NCI-H345 treated with DMSO at 0.1 percent for 48 hours (cell line): ENCODE measurements at regions not wholly inside any gene's neighbourhood (a gene's known extent, or its start where the extent isn't known, plus 50 kb on each side); places are given as distances from the start of the nearest gene placed in this dataset.

Source experiments
- DNase-seq: peaks from one replicate; lab custom pipeline; 2025; ENCODE audit not compliant: unreplicated experiment; lab: John Stamatoyannopoulos, UW

DNA sequence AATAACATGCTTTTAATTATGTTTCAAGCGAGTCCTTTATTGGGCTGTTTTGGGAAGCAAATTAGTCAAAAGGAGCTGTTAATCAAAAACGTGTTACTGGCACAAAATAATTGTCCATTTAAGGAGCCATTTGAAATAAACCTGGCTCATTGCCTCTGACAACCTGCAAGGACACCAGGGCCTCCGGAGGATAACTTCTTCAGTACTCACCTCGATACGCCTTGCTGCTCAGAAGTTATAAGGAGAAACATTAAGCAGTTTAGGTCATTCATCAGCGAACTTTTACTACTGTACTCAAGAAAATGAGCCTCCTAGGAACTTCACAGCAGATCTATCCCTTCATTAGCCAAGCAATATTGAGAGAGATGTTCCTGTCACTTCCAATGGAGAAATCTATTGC, 1579.2 kb upstream of the ACVR2A start:
- no peak for DNase-seq

DNA sequence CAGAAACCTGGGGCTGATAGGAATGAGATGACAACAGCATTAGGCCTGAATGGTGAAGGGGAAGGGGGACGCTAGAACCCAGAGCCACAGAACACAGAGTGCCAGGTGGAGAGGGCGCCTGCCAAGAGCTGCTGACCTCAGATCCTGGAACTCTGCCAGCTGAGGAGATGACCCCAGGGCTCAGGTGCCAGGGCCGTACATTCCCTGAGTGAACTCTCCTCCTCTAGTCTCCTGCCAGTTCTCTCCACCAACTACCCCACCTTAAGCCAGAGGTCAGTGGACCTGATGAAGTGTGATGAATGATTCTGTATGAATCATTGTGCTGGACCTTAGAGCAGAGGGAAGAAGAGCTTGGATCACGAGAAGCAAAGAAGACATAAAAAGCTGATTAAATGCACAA, 1582.2 kb upstream of the ACVR2A start:
- no peak for DNase-seq

DNA sequence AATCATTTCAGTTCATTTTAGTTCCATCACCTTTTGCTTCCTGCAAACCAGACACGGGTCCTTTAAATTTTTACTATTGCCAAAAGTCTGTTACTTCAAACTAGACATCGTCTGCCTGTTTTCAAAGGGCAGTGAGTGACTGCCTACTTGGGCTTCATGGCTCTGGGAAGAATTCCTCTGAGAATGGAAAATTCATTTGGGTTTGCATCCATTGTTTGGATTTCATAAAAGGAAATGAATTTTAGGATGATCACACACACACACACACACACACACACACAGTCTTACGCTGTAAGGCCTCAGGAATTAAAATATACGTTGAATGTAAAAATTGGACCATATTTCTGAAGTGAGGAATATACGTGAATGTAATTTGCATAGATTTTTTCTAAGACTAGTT, 1584.3 kb upstream of the ACVR2A start:
- DNase-seq = no peak

DNA sequence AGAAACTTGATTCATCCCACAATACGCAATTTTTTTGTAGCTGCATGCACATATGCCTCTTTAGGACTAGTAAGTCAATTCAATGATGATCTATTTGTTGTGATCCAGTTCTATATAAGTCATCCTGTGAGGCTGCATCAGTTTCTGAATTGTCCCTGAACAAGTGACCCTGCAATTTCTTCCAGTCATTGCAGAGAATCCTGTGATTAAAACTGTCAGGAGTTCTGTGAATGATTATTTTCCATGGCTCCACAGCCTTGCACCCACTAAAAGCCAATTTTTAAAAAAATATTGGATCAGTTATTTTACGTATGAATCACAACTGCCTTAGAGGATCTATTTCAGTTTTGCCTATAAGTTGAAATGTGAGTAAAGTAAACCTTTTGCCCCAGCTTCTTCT, 1585.0 kb upstream of the ACVR2A start:
- DNase-seq = no peak

DNA sequence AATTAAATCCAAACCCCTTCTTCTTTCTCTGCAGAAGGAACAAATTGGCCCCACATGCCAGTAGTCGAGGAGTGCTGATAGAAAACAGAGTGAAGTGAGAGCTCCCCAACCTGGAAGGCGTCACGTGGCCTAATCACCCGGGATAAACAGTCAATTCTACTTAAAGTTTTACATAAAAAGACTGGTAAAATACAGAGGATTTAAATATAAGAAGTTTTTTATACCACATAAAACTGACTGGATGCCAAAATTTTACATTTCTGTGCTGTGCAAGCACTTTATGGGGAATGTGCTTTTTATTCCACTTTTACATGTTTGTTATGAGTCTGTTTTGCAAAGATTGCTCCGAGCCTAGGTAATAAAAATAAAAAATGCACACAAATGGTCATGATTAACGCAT, 1586.8 kb upstream of the ACVR2A start:
- no peak for DNase-seq

DNA sequence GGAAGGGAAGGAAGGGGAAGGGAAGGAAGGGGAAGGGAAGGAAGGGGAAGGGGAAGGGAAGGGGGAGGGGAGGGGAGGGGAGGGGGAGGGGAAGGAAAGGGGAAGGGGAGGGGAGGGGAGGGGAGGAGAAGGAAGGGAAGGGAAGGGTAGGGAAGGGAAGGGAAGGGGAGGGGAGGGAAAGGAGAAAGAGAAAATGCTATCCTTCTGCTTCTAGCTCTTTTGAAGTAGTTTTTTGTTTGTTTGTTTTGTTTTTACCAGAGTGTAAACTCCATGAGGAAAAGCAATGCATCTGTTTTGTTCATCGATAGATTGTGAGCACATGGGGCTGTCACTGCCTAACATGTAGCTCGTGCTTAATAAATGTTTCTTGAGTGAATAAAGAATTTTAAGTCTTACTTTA, 1592.7 kb upstream of the ACVR2A start:
- no peak for DNase-seq

DNA sequence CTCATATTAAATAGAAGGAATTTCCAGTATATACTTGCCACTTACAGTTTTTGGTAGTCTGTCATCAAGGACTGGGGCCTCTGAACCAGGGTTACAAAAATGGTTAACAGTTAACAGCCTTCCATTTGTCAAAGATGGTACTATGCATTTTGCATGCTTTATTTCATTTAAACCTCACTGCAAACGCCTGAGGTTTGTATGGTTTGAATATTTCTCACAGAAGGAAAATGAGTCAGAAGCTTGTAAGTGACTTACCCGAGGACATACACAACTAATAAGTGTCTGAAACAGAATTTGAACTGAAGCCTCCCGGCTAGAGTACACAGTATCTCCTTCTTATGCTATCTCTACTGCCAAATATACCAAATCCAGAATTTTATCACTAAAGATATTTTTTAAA, 1593.5 kb upstream of the ACVR2A start:
- no peak for DNase-seq

DNA sequence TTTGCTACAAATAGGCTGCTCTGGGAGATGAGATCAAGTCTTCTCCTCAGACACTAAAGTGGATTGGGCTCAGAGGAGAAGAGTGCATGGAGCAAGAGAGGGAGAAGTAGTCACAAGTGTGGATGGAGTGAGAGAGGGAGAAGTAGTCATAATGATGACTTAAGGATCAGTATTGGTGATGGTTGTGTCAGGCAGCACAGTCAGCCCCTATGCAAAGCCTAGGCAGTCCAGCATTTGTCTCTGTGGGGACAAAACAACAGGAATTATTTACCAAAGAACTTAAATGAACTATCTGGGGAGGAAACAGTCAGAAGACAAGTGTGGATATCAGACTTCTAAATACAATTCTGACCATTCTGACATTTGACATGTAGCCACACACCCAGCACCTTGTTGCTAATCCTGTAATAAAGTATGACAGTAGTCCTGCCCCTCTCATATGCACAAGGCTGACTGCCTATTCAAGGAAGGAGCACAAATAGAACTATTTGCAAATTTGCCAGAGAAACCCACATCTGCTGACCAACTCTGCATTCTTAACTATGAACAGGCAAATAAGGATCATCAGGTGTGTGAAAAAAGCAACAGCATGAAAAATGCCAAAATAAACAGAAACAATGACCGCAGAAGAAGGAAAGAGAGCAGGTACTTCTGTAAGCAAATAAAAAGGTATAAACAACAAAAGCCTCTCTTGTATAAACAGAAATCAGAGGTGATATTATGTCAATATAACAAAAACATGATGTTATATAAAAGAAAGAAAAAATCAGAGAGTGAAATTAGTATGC, 1597.9 kb upstream of the ACVR2A start:
- DNase-seq = no peak

DNA sequence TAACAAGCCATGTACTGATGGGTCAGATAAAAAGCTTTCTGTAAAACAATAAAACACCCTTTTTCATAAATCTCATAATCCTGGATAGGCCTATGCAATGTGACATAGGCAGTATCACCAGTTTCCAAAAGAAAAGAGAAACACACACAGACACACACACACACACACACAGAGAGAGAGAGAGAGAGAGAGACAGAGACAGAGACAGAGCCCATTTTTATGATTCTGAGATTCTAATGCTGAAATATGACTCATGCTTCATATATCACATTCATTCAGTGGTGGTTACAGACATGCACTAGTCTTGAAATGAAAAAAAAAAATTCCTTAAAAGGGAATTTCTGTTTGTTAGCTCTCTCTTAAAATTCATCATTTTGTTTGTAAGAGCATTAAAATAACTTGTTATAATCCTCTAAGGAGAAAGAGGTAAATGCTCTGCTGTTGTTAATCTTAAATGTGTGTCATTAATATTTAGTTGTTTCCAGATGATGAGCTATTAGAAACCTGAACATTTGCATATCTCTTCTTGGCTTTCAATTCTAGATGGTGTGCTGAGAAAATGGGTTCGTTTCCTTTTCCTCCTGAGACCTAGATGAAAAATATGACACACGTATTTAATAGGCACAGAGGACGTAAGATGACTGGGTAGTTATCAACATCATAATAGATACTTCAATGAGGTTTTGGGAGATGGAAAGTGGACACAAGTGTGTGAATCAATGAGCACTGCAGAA, 1598.7 kb upstream of the ACVR2A start:
- DNase-seq = no peak

DNA sequence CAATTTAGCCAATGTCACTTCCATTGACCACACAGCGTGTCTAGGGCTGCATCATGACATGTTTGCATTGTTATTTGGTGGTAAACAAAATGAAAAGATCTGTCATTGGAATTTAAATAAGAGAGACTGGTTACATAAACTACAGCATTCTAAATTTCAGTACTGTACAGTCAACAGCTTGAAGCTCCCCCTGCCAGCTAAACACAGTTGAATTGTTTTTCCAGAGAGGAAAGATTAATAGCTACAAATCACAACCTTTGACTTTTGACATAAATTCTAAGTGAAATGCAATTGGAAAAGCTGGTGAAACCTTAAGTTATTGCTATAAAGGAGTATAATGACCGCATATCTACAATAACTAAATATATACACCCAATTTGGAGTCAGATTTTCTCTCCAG, 1600.0 kb upstream of the ACVR2A start:
- DNase-seq = no peak

DNA sequence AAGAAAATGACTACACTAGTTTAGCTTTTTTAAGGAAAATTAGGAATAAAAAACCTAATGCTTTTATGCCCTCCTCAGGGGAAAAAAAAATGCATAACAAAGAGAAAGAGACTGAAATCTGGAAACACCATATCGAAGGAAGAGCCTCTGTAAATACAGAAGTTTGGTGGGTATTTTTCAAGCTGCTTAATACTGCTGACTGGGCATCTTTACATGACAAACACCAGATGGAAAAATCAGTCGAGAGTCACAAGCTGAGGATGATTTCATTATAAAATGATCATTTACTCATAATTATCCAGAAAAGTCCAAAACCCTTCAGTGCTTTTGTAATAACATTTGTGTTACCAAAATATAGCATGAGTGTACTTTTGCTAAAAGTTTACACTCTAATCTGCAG, 1600.7 kb upstream of the ACVR2A start:
- no peak for DNase-seq

DNA sequence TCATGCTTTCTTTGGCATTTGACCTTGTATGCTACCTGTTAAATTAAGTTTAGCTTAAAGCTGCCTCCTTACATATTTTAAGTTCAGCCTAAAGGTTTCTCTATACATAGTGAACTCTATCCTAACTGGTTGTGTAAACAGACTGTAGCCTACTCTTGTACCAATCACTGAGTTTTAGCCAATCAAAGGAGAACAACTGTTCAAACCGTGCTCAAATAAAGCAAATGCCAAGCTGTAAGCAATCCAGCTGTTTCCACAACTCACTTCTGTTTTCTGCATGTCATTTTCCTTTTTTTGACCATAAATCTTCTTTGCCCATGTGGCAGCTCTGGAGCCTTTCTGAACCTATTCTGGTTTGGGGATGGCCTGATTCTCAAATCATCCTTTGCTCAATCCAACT, 1603.8 kb upstream of the ACVR2A start:
- no peak for DNase-seq

DNA sequence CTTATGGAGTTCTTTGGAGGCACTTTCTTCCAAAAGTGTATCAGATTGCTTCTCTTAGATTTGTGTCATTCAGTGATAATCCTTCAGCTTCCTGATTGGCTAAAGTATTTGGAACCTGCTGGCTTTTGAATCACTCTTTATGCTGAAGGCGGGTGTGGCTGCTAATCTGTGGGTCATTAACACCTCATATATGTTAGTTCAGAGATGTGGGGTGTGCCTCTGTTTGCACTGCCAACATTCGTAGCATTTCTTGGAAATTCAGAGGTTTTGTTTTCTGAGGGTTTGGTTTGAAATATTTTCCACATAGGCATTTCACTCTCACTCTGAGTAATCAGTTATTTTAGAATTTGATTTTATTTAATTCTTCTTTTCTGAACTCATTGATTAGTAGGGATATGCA, 1604.4 kb upstream of the ACVR2A start:
- DNase-seq = no peak

DNA sequence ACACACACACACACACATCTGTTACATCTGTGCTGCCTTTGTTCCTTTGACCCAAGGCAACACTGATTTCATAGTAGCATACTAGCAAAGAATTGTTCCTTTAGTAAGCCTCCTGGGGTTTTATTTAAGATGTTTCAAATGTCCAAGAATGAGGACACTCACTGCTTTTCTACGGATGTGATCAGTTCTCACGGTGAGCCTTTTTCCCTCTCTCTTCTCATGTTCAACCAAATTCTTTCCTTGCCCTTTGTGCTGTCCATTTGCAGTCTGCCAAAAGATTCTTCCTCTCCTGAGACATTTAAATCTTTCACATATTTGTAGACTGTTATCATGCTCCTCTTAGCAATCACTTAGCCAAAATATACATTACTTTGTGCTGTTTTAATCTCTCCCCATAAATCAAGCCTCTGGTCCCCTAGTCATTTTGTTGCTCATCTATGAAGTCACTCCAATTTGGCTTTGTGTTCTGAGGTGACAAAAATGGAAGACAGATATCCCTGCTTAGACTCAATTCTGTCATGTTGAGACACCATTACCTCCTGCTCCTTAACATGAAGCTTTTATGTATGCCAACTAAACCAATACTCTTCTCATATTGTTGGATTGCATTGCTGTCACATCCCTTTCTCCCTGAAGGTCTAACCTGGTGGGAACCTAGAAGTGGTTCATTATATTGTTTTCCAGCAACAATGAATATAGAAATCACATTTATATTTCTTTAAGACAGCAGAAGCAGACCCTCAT, 1605.3 kb upstream of the ACVR2A start:
- DNase-seq = no peak

DNA sequence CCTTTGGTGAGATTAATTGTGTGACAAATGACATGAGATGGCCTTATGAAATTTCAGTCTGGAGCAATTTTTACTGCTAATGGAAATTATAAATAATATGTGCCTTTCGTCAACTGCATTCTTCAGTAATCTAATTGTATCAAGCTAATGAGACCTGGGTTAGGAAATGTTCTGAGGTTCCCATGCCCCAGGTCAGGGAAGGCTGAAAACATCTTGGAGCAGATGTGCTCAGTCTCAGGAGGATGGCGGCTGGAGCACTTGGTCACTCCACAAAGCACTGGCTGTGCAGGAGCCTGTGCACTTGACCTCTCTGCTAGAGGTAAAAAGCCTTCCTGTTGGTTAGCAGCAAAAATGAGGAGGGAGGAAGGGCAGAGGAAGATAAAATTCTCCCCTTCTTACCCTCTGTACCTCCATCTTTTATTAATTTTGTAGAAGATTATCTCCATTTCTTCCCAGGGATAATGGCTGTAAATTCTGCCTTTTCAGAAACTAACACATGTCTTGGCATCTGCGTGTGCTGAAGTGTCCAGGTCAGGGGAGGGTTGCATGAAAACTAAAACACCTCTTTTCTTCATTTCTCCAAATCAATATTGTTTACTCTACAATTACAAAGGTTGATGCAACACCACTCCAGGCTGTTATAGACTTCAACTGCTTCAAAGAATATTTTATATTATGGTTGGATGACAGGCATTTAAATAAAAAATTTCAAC, 1606.4 kb upstream of the ACVR2A start:
- no peak for DNase-seq

DNA sequence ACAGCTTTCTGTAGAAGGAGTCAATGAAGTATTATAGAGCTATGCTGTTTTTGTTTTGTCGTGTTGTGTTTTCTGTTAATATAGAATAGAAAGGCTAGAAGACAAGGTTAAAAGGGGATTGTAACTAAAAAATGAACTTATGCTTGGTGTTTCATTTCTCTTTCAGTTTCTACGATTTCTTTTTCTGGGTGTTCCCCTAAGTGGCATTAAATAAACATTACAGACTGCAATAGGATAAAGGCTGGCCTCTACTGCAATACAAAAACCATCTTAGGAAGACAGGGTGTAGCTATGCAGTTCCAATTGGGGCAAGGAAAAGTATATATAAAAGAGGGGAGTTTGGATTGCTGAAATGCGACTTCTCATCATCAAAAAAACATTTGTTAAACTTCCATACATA, 1609.7 kb upstream of the ACVR2A start:
- no peak for DNase-seq

DNA sequence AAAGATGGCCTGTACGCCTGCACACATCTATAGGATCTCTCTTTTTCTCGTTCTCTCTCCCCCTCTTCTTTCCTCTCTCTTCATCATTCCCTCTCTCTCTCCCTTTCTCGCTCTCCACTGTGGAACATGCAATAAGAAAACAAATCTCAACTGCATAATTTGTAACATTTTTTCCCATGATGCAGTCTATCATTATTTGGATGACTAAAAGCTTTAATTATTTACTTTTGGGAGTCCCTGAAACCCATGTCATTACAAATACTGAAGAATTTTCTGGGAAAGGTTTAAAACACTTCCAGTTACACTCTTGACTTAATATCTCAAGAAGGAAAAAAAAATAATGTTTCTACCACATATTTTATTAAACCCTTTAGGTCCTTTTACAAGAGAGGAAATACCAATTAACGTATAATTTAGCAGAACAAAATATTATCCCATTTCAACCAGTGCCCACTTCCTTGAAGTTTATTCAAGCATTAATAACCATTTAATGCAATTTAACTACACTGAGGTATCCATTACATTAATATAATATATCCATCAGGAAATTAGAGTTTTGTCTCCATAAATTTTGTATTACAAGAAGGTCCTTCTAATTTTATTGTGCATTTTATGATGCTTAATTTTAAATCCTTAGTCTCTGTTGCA, 1615.2 kb upstream of the ACVR2A start:
- DNase-seq = no peak

DNA sequence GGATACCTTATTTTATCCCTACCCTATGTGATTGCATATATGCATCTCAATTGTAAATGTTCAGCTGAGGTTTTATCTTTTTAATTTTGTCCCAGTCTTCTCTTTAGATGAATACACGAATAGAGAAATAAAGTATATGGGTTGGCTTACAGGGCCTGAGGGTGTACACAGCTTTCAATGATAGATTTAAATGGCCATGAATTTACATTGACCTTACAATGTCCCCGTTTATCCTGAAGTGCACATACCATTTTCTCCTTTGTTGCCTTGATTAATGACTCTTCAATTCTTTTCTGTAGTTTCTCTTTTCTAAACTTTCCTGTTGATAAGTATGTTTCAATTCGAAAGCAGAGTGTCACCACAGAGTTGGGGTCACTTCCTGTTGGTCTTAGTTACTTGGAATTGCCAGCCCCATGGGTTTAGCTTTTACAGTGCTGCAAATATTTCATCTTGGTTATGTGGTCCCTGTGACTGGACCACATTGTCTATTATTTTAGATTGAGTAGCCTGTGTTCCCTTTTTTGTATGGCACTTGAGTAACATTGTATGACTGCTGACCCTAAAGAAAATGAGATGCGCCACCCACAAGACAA, 1616.3 kb upstream of the ACVR2A start:
- no peak for DNase-seq

DNA sequence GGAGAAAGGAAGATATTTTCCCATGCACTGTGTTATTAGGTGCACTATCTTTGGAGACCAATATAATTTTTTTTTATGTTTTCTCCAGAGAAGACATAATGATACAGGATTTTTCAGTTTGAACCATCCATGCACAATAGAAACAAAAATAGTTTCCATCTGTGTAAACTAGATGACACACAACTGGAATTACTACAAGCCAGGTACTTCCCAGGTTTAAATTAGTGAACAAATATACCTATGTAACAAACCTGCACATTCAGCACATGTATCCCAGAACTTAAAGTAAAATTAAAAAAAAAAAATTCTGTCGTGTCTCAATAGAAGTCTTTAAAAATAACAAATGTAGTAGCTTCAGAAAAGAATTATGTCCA, 1616.8 kb upstream of the ACVR2A start:
- no peak for DNase-seq

DNA sequence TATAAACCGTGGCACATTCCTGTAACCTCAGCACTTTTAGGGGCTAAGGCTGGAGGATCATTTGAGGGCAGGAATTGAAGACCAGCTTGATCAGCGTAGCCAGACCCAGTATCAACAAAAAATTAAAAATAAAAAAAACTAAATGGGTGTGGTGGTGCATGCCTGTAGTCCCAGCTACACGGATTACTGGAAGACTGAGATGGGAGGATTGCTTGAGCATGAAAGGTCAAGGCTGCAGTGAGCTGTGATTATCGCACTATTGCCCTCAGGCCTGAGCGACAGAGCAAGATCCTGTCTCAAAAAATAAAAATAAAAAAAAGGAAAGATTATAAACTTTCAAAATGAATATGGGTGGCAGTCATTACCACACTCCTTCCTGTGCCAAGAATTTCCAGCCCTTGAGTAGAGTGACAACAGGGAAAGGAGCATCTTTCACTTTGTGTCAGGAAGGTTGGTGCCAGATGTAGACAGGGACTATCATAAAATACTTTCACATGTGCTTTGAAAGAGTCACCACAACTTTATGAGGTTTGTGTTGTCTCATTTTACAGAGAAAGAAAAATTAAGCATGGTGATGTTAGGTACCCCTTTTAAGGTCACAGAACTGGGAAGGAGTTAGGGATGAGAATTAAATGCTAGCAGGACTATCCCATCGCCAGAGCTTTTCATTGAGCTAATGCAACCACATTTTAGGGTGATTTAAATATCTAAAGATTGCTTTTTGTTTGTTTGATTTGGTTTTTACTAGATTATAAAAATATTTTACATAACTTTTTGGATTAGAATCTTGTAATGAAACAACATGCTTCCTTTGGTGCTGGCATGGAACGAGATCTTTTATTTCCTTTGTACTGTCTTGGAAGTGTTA, 1617.4 kb upstream of the ACVR2A start:
- no peak for DNase-seq
